T-cell (primary cell): ENCODE measurements at regions not wholly inside any gene's neighbourhood (a gene's known extent, or its start where the extent isn't known, plus 50 kb on each side); places are given as distances from the start of the nearest gene placed in this dataset.

Experiments used
- ATAC-seq, 4 experiments: fragments of 200-7000 bp in 3 of 4; fragments of 150-1000 bp in 1 of 4; cut with Tn5 transposase; replicated peaks in 1 of 4; 1 replicate in 3 of 4; 2 replicates in 1 of 4; pipeline ENCODE4 v1.10.0; 2021; ENCODE audit warnings: moderate library complexity in 3 of 4, mild to moderate bottlenecking in 2 of 4, moderate number of reproducible peaks in 1 of 4
- CTCF ChIA-PET, 2 donors: fragments of 300-600 bp; sonication (Branson Sonifier 250); formaldehyde crosslinking; loops; one replicate each; lab custom pipeline; 2022; ENCODE audit warnings: antibody characterized with exemption in 2 of 2; lab: Charles Lee
- POLR2A ChIA-PET, 2 donors: fragments of 300-600 bp; sonication (Branson Sonifier 250); formaldehyde crosslinking; loops; one replicate each; lab custom pipeline; 2022; ENCODE audit warnings: antibody characterized with exemption in 2 of 2; lab: Charles Lee
- DNase-seq, 35 experiments: peaks; one replicate each; pipeline versions ENCODE4 v3.0.0 to v3.0.0-alpha.2; 2013 to 2023
- H3K27ac ChIP-seq: one replicate; pipeline ENCODE4 v1.5.1; 2013; ENCODE audit warnings: low read length
- H3K27me3 ChIP-seq, 2 experiments: replicated peaks in 1 of 2; 1 replicate in 1 of 2; 2 replicates in 1 of 2; pipeline versions ENCODE4 v1.6.1 to v1.7.0; 2013; ENCODE audit warnings: low read length in 1 of 2, mixed read lengths in 1 of 2; ENCODE audit not compliant: control insufficient read depth in 2 of 2, insufficient read depth in 2 of 2; ENCODE audit errors: extremely low read depth in 1 of 2
- H3K36me3 ChIP-seq, 2 donors: 1 replicate in 1 of 2; 2 replicates in 1 of 2; pipeline versions ENCODE4 v1.6.1 to v1.7.0; 2013; ENCODE audit warnings: low read length in 1 of 2; ENCODE audit not compliant: control insufficient read depth in 2 of 2, insufficient read depth in 1 of 2; ENCODE audit errors: extremely low read depth in 1 of 2
- H3K4me1 ChIP-seq, 2 experiments: 1 replicate in 1 of 2; 2 replicates in 1 of 2; pipeline versions ENCODE4 v1.6.1 to v1.7.0; 2013; ENCODE audit warnings: low read length in 2 of 2, mixed read lengths in 1 of 2; ENCODE audit not compliant: insufficient read depth in 2 of 2, control insufficient read depth in 1 of 2; ENCODE audit errors: extremely low read depth in 1 of 2
- H3K4me3 ChIP-seq, 2 donors: 1 replicate in 1 of 2; 2 replicates in 1 of 2; pipeline versions ENCODE4 v1.5.1 to v1.7.0; 2013; ENCODE audit warnings: mild to moderate bottlenecking in 2 of 2, low read length in 1 of 2, moderate library complexity in 1 of 2; ENCODE audit not compliant: control insufficient read depth in 1 of 2; ENCODE audit errors: extremely low read depth in 1 of 2
- H3K9me3 ChIP-seq: 2 replicates; pipeline ENCODE4 v1.7.0; 2013
- H3K27ac Mint-ChIP-seq, 2 donors: one replicate each; pipeline ENCODE4 v1.8.0; 2020 to 2021; ENCODE audit warnings: mild to moderate bottlenecking in 2 of 2, mixed read lengths in 2 of 2
- H3K27me3 Mint-ChIP-seq, 2 donors: one replicate each; pipeline ENCODE4 v1.8.0; 2021 to 2022; ENCODE audit warnings: mixed read lengths in 2 of 2
- H3K36me3 Mint-ChIP-seq: one replicate; pipeline ENCODE4 v1.8.0; 2021; ENCODE audit warnings: mixed read lengths
- H3K4me1 Mint-ChIP-seq, 3 donors: one replicate each; pipeline ENCODE4 v1.8.0; 2020 to 2022; ENCODE audit warnings: mixed read lengths in 3 of 3, mild to moderate bottlenecking in 1 of 3
- H3K4me3 Mint-ChIP-seq, 3 donors: one replicate each; pipeline ENCODE4 v1.8.0; 2020 to 2022; ENCODE audit warnings: mild to moderate bottlenecking in 3 of 3, mixed read lengths in 3 of 3, moderate library complexity in 3 of 3
- H3K9me3 Mint-ChIP-seq, 3 donors: one replicate each; pipeline ENCODE4 v1.8.0; 2020 to 2022; ENCODE audit warnings: mixed read lengths in 3 of 3
- WGBS: methylation state at CpG from one replicate; pipeline ENCODE4 v1.1.5; 2013; ENCODE audit warnings: missing lambda C conversion rate; ENCODE audit not compliant: insufficient coverage; 5-methylcytosine and 5-hydroxymethylcytosine counted together

GRCh38 chr21:38986406-38986805 lies 180.7 kb downstream of the ETS2 start:
- no peak overlapping the region for H3K4me3 Mint-ChIP-seq
- peaks cover 0 to 55% of the 10 kb centered on the region in 2 experiments for H3K27me3 ChIP-seq
- H3K4me3 ChIP-seq = no peak overlapping the region
- peaks cover 49 to 76% of the 10 kb centered on the region in 2 donors for H3K27me3 Mint-ChIP-seq
- CTCF ChIA-PET = no interaction called here
- H3K36me3 Mint-ChIP-seq = peaks cover 3% of the 10 kb centered on the region
- 80% methylated on average over 1 of the region's 5 CpGs for WGBS
- no peak for DNase-seq
- peaks cover 6 to 8% of the 10 kb centered on the region in 2 experiments for H3K4me1 ChIP-seq
- no peaks in the 10 kb centered on the region for H3K9me3 ChIP-seq
- ATAC-seq = no peak
- POLR2A ChIA-PET = interaction anchor here in 1 of 2 donors (0.7 kb wide), 1 partner anchor 291 kb away, joined by 3 read pairs; no protein-coding TSS in a partner anchor
- no peaks in the 10 kb centered on the region for H3K36me3 ChIP-seq
- no peak overlapping the region for H3K27ac Mint-ChIP-seq
- H3K27ac ChIP-seq = no peak overlapping the region
- peaks cover 0 to 4% (median 0%) of the 10 kb centered on the region in 3 donors for H3K9me3 Mint-ChIP-seq
- H3K4me1 Mint-ChIP-seq = peaks cover 14 to 16% (median 16%) of the 10 kb centered on the region in 3 donors

- no peak overlapping the region for H3K27ac Mint-ChIP-seq
- H3K4me3 Mint-ChIP-seq = peak overlapping the region in 1 of 3 donors; percentile 10
- Histone ChIP-seq H3K36me3 (no peaks in the 10 kb centered on the region), H3K27ac (no peak overlapping the region), H3K4me3 (peak overlapping the region in 1 of 2 donors; percentile 36), H3K27me3 (peaks cover 0 to 58% of the 10 kb centered on the region in 2 experiments), H3K9me3 (no peaks in the 10 kb centered on the region), H3K4me1 (peaks cover 6 to 8% of the 10 kb centered on the region in 2 experiments)
- H3K4me1 Mint-ChIP-seq = peaks cover 14 to 16% (median 16%) of the 10 kb centered on the region in 3 donors
- peaks cover 0 to 4% (median 0%) of the 10 kb centered on the region in 3 donors for H3K9me3 Mint-ChIP-seq
- ChIA-PET CTCF (no interaction called here), POLR2A (interaction anchor here in 1 of 2 donors (0.7 kb wide), 1 partner anchor 292 kb away, joined by 3 read pairs; no protein-coding TSS in a partner anchor)
- peaks cover 50 to 76% of the 10 kb centered on the region in 2 donors for H3K27me3 Mint-ChIP-seq
- peaks cover 3% of the 10 kb centered on the region for H3K36me3 Mint-ChIP-seq
- 43% methylated on average over 6 of the region's 18 CpGs for WGBS
- DNase-seq (peak in 9 of 35 experiments; percentile 1 to 19 (median 12)), ATAC-seq (peak in 1 of 4 experiments; percentile 42)
Measured at GRCh38 chr21:38985568-38986378, 180.0 kb downstream of the ETS2 start.

- no peak overlapping the region for H3K27ac Mint-ChIP-seq
- no peak for ATAC-seq
Measured at GRCh38 chr21:38984982-38985567, 179.3 kb downstream of the ETS2 start.

DNA sequence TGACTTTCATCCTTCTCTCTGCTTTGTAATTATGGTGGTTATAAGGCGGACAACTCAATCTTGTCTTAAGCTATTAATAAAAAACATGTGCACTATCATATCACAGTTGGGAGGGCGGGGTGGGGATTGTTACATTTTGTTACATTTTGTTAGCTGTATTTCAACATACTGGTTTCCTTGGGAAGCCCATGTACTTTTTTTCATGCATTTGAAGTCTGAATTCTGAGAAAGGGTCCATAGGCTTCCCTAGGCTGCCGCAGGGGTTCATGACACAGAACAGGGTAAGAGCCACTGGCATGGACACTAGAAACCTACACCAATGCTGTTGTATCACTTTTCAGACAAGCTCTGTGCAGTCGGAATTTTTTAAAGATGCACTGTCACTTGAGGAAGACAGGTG lies 178.8 kb downstream of the ETS2 start:
- Histone ChIP-seq H3K4me3 (no peak overlapping the region), H3K4me1 (peaks cover 6 to 8% of the 10 kb centered on the region in 2 experiments), H3K27me3 (peaks cover 0 to 58% of the 10 kb centered on the region in 2 experiments), H3K36me3 (no peaks in the 10 kb centered on the region), H3K27ac (no peak overlapping the region), H3K9me3 (no peaks in the 10 kb centered on the region)
- WGBS = 22% methylated on average over 1 of the region's 4 CpGs
- POLR2A ChIA-PET = interaction anchor here in 1 of 2 donors (0.5 kb wide), 1 partner anchor 1822 kb away, joined by 3 read pairs; no protein-coding TSS in a partner anchor
- DNase-seq (no peak), ATAC-seq (no peak)
- CTCF ChIA-PET = no interaction called here
- H3K4me1 Mint-ChIP-seq = peaks cover 14 to 16% (median 16%) of the 10 kb centered on the region in 3 donors
- H3K4me3 Mint-ChIP-seq = no peak overlapping the region
- peaks cover 57 to 76% of the 10 kb centered on the region in 2 donors for H3K27me3 Mint-ChIP-seq
- peaks cover 3% of the 10 kb centered on the region for H3K36me3 Mint-ChIP-seq
- no peak overlapping the region for H3K27ac Mint-ChIP-seq
- peaks cover 0 to 4% (median 0%) of the 10 kb centered on the region in 3 donors for H3K9me3 Mint-ChIP-seq

More at GRCh38 chr21:38984982-38985567, 179.3 kb downstream of the ETS2 start:
- 31% methylated on average over 7 of the region's 11 CpGs for WGBS
- H3K9me3 Mint-ChIP-seq = peaks cover 0 to 4% (median 0%) of the 10 kb centered on the region in 3 donors
- H3K4me3 ChIP-seq = peak overlapping the region in 1 of 2 donors; percentile 36
- H3K4me1 ChIP-seq = peaks cover 6 to 8% of the 10 kb centered on the region in 2 experiments
- CTCF ChIA-PET = no interaction called here
- H3K9me3 ChIP-seq = no peaks in the 10 kb centered on the region
- H3K27ac ChIP-seq = no peak overlapping the region
- H3K27me3 Mint-ChIP-seq = peaks cover 54 to 79% of the 10 kb centered on the region in 2 donors
- peak overlapping the region in 1 of 3 donors; percentile 10 for H3K4me3 Mint-ChIP-seq
- H3K36me3 ChIP-seq = no peaks in the 10 kb centered on the region
- peaks cover 14 to 16% (median 16%) of the 10 kb centered on the region in 3 donors for H3K4me1 Mint-ChIP-seq
- peaks cover 0 to 59% of the 10 kb centered on the region in 2 experiments for H3K27me3 ChIP-seq
- peaks cover 3% of the 10 kb centered on the region for H3K36me3 Mint-ChIP-seq
- DNase-seq = no peak
- POLR2A ChIA-PET = interaction anchor here in 1 of 2 donors (0.5 kb wide), 1 partner anchor 1822 kb away, joined by 3 read pairs; no protein-coding TSS in a partner anchor

DNA sequence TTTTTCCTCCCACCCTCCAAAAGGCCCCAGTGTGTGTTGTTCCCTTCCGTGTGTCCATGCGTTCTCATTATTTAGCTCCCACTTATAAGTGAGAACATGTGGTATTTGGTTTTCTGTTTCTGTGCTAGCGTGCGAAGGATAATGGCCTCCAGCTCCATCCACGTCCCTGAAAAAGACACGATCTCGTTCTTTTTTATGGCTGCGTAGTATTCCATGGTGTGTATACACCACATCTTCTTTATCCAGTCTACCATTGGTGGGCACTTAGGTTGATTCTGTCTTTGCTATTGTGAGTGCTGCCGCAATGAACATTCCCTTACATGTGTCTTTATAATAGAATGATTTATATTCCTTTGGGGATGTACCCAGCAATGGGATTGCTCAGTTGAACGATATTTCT lies 177.8 kb downstream of the ETS2 start:
- Histone ChIP-seq H3K4me1 (peaks cover 6 to 8% of the 10 kb centered on the region in 2 experiments), H3K36me3 (no peaks in the 10 kb centered on the region), H3K27ac (no peak overlapping the region), H3K27me3 (peaks cover 0 to 51% of the 10 kb centered on the region in 2 experiments), H3K9me3 (no peaks in the 10 kb centered on the region), H3K4me3 (no peak overlapping the region)
- Mint-ChIP-seq H3K9me3 (peaks cover 0 to 4% (median 0%) of the 10 kb centered on the region in 3 donors), H3K27me3 (peaks cover 50 to 69% of the 10 kb centered on the region in 2 donors), H3K27ac (no peak overlapping the region), H3K4me3 (no peak overlapping the region), H3K4me1 (peaks cover 14 to 16% (median 16%) of the 10 kb centered on the region in 3 donors), H3K36me3 (peaks cover 3% of the 10 kb centered on the region)
- ChIA-PET CTCF (no interaction called here), POLR2A (no interaction called here)
- WGBS = 100% methylated on average over 3 of the region's 10 CpGs
- ATAC-seq (no peak), DNase-seq (no peak)

DNA sequence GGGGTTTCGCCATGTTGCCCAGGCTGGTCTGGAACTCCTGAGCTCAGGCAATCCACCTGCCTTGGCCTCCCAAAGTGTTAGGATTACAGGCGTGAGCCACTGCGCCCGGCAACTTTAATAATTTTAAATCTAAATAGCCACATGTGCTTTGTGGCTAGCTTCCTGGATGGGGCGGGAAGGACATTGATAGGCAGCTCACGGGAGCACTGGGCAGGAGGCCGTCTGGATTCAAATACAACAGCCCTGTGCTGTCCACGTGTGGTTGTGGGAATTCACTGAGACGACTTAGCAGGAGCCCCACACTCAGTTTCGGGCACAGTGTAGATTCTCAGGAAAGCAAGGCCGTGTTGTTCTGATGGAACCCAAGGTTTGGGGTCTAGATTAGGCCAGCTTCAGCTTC lies 177.1 kb downstream of the ETS2 start:
- Histone ChIP-seq H3K9me3 (no peaks in the 10 kb centered on the region), H3K27me3 (peaks cover 0 to 47% of the 10 kb centered on the region in 2 experiments), H3K4me1 (peaks cover 6 to 8% of the 10 kb centered on the region in 2 experiments), H3K27ac (no peak overlapping the region), H3K36me3 (no peaks in the 10 kb centered on the region), H3K4me3 (no peak overlapping the region)
- ATAC-seq = no peak
- Mint-ChIP-seq H3K4me1 (peaks cover 14 to 16% (median 16%) of the 10 kb centered on the region in 3 donors), H3K9me3 (peaks cover 0 to 4% (median 0%) of the 10 kb centered on the region in 3 donors), H3K27me3 (peaks cover 42 to 65% of the 10 kb centered on the region in 2 donors), H3K27ac (no peak overlapping the region), H3K36me3 (peaks cover 3% of the 10 kb centered on the region), H3K4me3 (no peak overlapping the region)
- WGBS = 88% methylated on average over 8 of the region's 11 CpGs
- ChIA-PET POLR2A (no interaction called here), CTCF (interaction anchor here in 1 of 2 donors (0.7 kb wide), 1 partner anchor 101 kb away, joined by 8 read pairs; no protein-coding TSS in a partner anchor)
- DNase-seq = no peak
